ENCODE measurements at regions not wholly inside any gene's neighbourhood (a gene's known extent, or its start where the extent isn't known, plus 50 kb on each side); places are given as distances from the start of the nearest gene placed in this dataset.
"Not testable (repeated sequence)": the region's sequence is repeated elsewhere in the genome, so short reads cannot be mapped to it uniquely, and the experiment has no call there.

DNA sequence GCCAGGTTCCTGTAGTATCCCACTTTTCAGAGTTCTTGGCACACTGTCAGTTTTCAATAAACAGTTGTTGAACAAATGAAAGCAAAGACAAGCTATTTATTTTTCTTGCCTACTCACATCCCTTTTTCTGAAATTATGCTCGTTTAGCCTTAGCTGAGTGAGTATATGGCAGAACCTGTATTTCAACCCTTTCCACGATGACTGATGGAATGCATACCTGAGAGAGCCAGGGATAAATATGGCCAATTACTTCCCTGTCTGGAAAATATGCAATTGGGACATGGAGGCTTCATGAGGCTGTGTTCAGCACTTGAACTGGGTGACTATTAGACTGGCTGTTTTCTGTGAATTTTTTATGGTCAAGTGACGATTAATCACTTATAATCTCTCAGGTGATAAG is 144.5 kb upstream of the POT1 start:
- DNase-seq (no peak), ATAC-seq (ENCODE audit: poor library complexity) (no peak)
- intact Hi-C loops (cut with DNase I): no loop called here

DNA sequence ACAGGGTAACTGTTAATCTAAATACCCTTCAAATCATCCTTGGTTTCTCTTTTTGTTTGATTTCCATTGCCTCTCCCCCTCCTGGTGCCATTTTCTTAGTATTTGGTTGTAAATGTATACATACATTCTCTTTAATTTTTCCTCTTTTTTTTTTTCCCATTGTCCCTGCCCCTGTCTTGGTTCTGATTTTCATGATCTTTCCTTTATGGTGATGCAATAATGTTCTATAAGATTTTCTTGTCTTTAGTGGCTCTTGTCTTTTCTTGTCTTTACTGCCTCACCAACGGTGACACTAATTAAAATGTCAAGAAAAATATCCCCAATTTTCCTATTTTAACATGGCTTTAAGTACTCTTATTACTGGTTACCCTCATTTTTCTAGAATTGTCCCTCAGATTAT is 135.9 kb upstream of the POT1 start:
- ATAC-seq (ENCODE audit: poor library complexity) (no peak), DNase-seq (no peak)

DNA sequence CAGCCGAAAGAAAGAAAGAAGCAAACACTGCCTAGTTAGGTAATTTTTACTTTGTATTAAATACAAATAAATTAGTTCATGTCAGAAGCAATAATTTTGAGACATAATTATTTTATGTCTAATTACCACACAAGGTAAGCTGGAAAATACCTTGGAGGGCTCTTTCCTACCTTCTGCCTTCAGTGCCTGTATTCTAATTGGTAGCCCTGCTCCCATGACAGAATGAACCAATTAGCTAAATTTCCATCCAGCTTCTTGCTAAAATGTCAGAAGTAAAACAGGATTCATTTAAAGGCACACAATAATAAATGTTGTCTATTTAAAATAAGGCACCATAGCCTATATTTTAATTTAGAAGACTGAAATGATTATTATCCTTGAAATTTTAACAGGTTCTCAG is 135.4 kb upstream of the POT1 start:
- ATAC-seq (ENCODE audit: poor library complexity): no peak
- intact Hi-C loops (cut with DNase I): no loop called here
- DNase-seq: no peak

More for the DNA sequence above, 135.9 kb upstream of the POT1 start:
- intact Hi-C loops (cut with DNase I): no loop called here

DNA sequence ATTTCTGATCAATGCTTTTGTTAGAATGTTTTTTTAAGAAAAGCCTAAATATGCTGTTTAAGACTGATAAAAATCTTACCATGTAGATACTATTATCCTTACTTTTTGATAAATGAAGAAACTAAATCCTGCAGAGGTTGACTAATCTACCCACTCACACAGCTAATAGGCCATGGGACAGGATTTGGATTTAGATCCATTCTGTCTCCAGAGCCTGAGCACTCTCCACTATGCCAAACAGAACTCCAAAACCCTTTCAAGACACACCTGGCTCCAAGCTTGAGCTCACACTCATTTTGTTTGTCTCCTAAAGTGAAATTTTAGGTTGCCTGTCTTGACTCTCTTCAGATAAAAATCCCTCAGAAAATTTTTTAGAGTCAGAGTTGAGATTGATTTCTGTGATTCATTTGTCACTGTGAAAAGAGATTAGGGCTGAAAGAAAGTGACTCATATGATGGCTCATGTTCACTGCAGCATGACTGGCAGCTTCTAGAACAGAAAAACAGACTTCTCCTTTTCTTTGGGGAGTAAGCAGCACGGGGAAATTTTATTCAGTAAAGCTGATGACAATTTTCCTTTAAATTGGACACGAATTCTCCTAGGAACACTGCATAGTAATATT is 132.3 kb upstream of the POT1 start:
- ATAC-seq (ENCODE audit: poor library complexity) (no peak), DNase-seq (no peak)
- intact Hi-C loops (cut with DNase I): no loop called here

DNA sequence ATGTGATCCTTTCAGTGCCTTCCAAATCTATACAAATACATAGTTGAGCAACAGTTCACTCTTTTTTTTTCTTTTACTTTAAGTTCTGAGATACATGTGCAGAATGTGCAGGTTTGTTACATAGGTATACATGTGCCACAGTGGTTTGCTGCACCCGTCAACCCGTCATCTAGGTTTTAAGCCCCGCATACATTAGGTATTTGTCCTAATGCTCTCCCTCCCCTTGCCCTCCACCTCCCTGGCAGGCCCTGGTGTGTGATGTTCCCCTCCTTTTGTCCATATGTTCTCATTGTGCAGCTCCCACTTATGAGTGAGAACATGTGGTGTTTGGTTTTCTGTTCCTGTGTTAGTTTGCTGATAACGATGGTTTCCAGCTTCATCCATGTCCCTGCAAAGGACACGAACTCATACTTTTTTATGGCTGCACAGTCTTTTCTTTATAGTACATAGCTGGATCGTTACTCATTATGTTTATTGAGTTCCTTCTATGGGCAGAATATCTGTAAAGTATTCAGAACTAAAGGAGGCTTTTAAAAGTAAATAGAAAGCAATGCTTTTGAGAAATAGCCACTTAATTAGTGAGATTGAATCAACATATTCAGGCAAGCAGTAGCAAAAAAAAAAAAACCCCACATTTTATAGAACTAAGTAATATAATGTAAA is 131.6 kb upstream of the POT1 start:
- ATAC-seq (ENCODE audit: poor library complexity); intact Hi-C loops (cut with DNase I); DNase-seq: not testable (repeated sequence)

DNA sequence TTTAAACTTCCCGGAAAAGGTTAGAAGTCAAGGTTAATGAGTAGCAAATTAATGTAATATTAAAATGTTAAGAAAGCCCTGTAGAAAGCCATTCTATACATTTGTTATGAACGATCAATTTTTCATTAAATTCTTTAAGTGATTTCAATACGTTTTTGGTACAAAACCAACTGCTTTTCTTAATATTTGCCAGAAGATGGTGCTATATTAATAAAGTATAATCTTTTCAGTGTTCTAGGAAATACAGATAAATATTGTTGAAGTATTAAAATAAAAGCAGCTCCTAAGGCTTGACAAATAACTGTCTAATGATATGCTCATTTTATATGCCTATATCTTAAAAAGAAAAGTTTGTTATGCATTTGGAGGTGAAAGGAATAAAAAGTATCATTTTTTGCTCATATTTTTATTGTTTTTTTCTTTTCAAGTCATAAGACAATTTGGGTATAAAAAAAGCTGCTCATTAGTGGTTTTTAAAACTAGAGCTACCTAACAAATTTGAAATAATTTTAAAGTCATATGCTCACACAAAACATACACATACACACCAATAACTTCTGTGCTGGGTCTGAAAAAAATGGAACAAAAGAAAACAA is 130.3 kb upstream of the POT1 start:
- intact Hi-C loops (cut with DNase I): no loop called here
- no peak for ATAC-seq (ENCODE audit: poor library complexity)
- no peak for DNase-seq

DNA sequence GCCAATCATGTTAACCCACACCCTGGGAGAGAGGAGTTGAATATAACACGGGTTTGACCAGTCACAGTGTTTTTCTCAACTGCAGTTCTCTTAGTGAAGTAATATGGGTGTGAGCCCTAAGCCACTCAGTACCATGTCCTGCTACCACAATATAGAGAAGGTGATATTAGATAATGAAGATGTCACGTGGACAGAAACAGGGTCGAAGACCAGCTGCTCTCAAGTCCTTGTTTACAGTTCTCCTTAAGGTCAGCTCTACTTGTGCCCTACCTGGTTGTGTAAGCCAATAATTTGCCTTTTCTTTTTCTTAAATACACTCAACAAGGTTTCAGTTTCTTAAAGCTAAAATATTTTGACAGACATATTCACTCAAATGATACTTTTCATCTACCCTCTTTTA is 128.3 kb upstream of the POT1 start:
- ATAC-seq (ENCODE audit: poor library complexity) (no peak), DNase-seq (no peak)
- intact Hi-C loops (cut with DNase I): no loop called here

DNA sequence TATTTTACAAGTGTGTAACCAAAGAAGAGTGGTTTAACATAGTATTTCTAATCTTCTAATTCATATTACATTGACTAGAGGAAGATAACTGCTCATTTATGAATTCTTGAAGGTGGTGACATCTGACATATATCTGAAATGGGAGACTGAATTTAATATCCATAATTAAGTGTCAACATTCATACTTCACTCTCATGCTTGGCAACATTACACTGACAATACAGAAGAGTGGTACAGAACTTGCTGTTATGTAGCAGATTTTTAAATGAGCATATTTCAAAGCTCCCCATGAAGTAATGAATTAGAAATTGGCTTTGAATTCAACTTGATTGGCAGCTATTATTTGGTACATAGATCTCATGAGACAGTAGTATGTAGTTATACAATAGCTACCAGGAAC is 125.8 kb upstream of the POT1 start:
- intact Hi-C loops (cut with DNase I): no loop called here
- DNase-seq: no peak

DNA sequence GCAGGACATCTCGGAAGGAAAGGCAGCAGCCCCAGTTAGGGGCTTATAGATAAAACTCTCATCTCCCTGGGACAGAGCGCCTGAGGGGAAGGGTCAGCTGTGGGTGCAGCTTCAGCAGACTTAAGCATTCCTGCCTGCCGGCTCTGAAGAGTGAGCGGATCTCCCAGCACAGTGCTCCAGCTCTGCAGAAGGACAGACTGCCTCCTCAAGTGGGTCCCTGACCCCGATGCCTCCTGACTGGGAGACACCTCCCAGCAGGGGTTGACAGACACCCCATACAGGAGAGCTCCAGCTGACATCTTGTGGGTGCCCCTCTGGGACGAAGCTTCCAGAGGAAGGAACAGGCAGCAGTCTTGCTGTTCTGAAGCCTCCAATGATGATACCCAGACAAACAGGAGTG is 117.1 kb upstream of the POT1 start:
- intact Hi-C loops (cut with DNase I): no loop called here
- ATAC-seq (ENCODE audit: poor library complexity) (no peak), DNase-seq (no peak)

More for the DNA sequence above, 125.8 kb upstream of the POT1 start:
- no peak for ATAC-seq (ENCODE audit: poor library complexity)

DNA sequence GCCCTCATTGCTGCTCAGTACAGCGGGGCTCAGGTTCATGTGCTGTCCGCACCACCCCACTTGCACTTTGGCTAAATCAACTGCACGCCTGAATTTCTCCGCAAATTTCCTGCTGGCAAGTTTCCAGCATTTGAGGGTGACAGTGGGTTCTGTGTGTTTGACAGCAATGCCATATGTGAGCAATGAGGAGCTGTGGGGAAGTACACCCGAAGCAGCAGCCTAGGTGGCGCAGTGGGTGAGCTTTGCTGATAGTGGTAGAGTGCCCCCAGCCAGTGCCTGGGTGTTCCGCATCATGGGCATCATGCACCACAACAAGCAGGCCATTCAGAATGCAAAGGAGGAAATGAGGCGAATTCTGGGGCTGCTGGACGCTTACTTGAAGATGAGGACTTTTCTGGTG is 103.9 kb upstream of the POT1 start:
- intact Hi-C loops (cut with DNase I): no loop called here
- DNase-seq (no peak), ATAC-seq (ENCODE audit: poor library complexity) (no peak)

DNA sequence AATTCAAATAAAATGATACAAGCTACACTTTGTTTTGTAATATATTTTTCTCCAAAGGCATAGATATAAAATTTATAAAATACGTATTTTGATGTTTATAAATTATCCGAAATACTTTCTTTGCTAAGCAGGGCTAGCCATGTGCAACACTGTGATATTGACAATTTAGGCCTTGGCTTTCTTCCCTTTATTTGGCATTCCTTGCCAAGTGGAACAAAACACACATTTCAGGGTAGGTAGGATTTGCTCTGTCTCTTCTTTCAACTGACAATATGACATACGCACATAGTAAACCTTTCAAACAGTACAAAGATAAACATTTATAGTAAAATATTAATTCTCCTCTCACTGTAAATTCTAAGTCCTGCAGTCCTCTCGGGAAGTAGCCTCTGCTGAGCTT is 103.3 kb upstream of the POT1 start:
- ATAC-seq (ENCODE audit: poor library complexity) (no peak), DNase-seq (no peak)
- intact Hi-C loops (cut with DNase I): no loop called here

DNA sequence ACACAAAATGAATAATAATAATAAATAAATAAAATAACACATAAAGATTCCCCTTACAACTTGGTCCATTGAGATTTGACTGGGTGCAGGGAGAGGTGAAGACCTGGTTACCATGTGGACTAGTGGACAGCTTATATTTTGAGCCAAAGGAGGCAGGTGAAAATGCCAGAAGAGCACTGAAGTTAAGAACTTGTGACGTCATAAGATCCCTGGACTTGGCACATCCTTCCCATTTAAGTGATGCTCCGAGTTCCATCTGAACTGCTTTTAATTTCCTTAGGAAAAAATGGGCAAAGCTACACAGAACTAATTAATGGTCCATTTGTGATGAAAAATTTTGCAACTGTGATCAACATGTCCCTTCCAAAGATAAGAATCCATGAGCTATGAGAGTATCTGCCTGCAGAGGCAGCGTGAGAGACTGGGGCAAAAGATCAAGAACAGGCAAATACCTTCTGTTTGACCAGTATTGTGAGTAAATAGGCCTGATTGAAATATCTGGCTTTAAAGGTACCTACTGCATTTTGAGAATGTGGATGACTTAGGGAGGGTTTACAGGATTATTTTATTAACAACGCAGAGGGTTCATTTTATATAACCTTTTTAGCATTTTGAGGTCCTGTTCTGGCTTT is 101.2 kb upstream of the POT1 start:
- intact Hi-C loops (cut with DNase I): no loop called here
- no peak for ATAC-seq (ENCODE audit: poor library complexity)
- no peak for DNase-seq

DNA sequence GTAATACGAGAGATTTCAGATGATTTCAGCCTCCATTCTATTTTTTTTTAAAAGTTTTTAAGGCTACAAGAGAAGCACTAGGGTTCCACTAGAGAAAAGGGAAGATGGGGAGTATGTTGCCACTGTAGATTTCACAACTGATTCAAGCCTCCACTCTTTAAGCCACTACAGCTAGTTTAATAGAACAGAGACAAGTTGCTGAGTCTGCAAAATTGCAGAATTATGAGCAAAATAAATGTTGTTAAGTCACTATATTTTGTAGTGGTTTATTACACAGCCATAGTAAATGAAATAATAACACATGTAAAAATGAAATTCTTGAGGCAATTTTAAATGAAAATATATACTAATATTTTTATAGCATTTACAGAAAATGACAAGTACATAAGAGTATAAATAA is 96.0 kb upstream of the POT1 start:
- intact Hi-C loops (cut with DNase I): no loop called here
- DNase-seq (no peak), ATAC-seq (ENCODE audit: poor library complexity) (no peak)

DNA sequence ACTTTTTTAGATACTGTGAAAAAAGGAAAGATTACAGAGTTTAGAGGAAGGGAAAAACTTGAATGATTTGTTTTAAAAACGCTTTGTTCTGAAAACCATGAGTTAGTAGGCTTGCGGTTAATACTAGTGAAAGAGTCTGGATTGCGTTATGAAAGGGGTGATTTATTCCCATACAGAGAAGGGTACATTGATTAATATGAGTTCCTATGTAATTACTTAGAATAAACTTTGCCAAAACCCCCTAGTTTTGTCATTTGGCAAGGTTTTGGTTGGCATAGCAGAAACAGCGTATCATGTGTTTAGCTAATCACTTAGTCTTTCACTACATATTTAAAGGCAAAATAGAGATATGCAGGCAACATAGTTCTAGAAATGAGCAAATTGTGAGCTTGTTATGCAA is 91.2 kb upstream of the POT1 start:
- ATAC-seq (ENCODE audit: poor library complexity) (no peak), DNase-seq (no peak)
- intact Hi-C loops (cut with DNase I): no loop called here

DNA sequence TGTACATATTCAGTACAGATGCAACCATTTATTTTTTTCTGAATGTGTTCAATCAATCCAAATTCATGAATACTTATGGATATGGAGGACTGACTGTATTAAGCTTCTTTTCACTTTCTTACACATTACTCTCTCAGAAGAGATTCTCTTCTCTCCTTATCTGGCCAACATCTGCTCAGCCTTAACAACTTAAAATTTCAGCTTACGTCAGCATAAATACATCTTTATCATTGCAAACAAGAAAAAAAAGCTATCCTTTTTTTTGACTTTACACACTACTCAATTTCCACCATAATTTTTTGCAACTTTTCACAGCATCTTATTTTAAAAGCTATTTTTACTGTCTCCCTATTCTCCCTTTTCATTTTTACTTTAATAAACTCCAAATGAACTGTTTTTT is 80.9 kb upstream of the POT1 start:
- intact Hi-C loops (cut with DNase I): no loop called here
- ATAC-seq (ENCODE audit: poor library complexity): no peak
- DNase-seq: no peak

DNA sequence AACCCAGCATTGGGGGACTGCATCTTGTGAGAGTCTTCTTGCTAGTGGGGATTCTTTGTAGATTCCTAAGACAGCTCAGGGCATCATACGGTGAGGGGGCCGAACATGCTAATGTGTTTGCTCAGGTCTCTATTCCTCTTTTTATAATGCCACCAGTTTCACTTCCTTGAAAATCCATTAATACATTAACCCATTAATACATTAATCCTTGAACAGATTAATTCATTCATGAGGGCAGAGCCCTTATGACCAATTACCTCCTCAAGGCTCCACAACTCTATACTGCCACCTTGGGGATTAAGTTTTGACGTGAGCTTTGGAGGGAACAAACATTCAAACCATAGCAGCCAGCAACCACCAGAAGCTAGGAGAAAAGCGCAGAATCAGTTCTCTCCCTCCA is 67.2 kb upstream of the POT1 start:
- intact Hi-C loops (cut with DNase I): no loop called here
- ATAC-seq (ENCODE audit: poor library complexity) (no peak), DNase-seq (no peak)

DNA sequence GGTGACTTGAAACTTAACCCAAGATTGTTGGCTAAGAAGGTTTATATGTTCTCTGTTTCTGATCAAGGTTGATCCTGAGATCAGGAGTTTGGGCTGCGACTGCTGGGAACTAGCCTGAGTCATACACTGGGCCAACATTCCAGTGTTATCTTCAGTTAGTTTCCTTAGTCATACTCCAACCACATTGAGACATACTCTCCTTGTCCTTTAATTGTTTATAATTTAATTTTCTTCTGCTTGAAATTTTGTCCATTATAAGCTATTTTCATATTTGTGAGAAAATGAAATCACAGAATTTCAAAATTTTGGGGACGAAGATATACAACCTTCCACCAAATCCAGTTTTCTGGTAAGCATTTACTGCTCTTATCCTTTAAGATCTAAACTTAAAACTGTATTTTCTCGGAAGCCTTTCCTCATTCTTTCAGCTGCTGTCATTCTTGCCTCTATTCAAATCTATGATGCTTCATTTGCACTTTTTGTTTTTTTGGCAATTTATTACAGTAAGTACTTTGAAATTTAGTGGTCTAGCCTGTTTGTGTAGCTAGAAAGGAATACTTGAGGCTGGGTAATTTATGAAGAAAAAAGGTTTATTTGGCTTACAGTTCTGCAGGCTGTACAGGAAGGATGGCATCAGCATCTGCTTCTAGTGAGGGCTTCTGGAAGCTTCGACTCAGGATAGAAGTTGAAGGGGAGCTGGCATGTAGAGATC is 63.4 kb upstream of the POT1 start:
- no peak for ATAC-seq (ENCODE audit: poor library complexity)
- intact Hi-C loops (cut with DNase I): no loop called here
- no peak for DNase-seq

DNA sequence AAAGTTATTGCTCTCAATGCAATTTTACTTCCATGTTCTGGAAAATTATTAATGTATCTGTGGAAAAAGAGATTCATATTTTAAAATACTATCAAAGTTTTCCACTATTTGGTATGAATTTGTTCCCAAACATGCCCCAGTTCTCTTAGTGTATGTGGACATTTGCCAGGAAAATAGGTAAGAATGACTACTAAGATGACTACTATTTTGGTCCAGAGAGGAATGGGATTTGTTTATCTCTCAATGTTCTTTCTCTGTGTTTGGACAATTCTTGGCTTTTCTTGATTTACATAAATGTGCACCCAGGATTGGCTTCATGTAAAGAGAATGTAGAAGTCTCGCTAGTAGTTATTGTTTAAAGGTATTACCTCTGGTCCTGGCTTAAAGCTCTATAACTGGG is 60.3 kb upstream of the POT1 start:
- intact Hi-C loops (cut with DNase I): no loop called here
- DNase-seq: no peak
- ATAC-seq (ENCODE audit: poor library complexity): no peak

Measured in Right ventricle myocardium superior (tissue), 1 donor.